Heart left ventricle (tissue), 16 donors: ENCODE measurements at regions not wholly inside any gene's neighbourhood (a gene's known extent, or its start where the extent isn't known, plus 50 kb on each side); places are given as distances from the start of the nearest gene placed in this dataset.

ENCODE experiments used
- ATAC-seq, 4 donors: fragments of 200-7000 bp; cut with Tn5 transposase; one replicate each; pipeline ENCODE4 v1.9.1; 2020 to 2022; ENCODE audit warnings: moderate library complexity in 4 of 4, mild to moderate bottlenecking in 3 of 4, moderate number of reproducible peaks in 1 of 4
- DNase-seq, 5 donors: peaks; one replicate each; pipeline ENCODE4 v3.0.0-alpha.2; 2020
- H3K27ac ChIP-seq, 12 donors: fragments of 200-600 bp; sonication (generic) in 4 of 12; one replicate each; pipeline versions ENCODE4 v1.5.0 to v1.8.0; 2016 to 2022; ENCODE audit warnings: mild to moderate bottlenecking in 2 of 12
- H3K27me3 ChIP-seq, 9 donors: fragments of 200-600 bp; sonication (generic) in 2 of 9; one replicate each; pipeline versions ENCODE4 v1.5.1 to v1.8.0; 2016 to 2022; ENCODE audit warnings: mild to moderate bottlenecking in 3 of 9
- H3K36me3 ChIP-seq, 9 donors: fragments of 200-600 bp; sonication (generic) in 2 of 9; one replicate each; pipeline versions ENCODE4 v1.5.0 to v1.8.0; 2018 to 2022; ENCODE audit warnings: mild to moderate bottlenecking in 2 of 9
- H3K4me1 ChIP-seq, 12 donors: fragments of 200-600 bp; sonication (generic) in 4 of 12; one replicate each; pipeline versions ENCODE4 v1.5.0 to v1.8.0; 2016 to 2022; ENCODE audit warnings: mild to moderate bottlenecking in 3 of 12
- H3K4me3 ChIP-seq, 12 donors: fragments of 200-600 bp; sonication (generic) in 4 of 12; one replicate each; pipeline versions ENCODE4 v1.5.0 to v1.8.0; 2017 to 2022; ENCODE audit warnings: mild to moderate bottlenecking in 9 of 12, moderate library complexity in 4 of 12
- H3K9me3 ChIP-seq, 12 donors: fragments of 200-600 bp; sonication (generic) in 4 of 12; one replicate each; pipeline versions ENCODE4 v1.5.0 to v1.8.0; 2016 to 2022; ENCODE audit warnings: mild to moderate bottlenecking in 1 of 12
- CTCF ChIP-seq, 12 donors: fragments of 200-600 bp; sonication (generic) in 4 of 12; IDR thresholded peaks; one replicate each; pipeline versions ENCODE4 v1.5.0 to v1.8.0; 2018 to 2022; ENCODE audit warnings: antibody characterized with exemption in 12 of 12, mild to moderate bottlenecking in 5 of 12
- POLR2A ChIP-seq, 2 donors: fragments of 450-650 bp; IDR thresholded peaks; one replicate each; pipeline ENCODE4 v1.6.1; 2017; ENCODE audit warnings: antibody characterized with exemption in 2 of 2, mild to moderate bottlenecking in 2 of 2, moderate library complexity in 2 of 2
- WGBS, 4 donors: extraction: QIAGEN DNeasy Blood & Tissue Kit in 2 of 4; methylation state at CpG; one replicate each; pipeline versions ENCODE4 v1.1.5 to v1.1.7; 2013 to 2018; 5-methylcytosine and 5-hydroxymethylcytosine counted together
- intact Hi-C, 10 donors: fragments of 100-400 bp; cut with DNase I; formaldehyde crosslinking; loops; one replicate each; pipeline versions ENCODE4 v1.11.1 to v1.14.2; 2022
- donor health status: ischemic (EF 13 %, LVEDD 7.1; RV severe dilation, severe dysfunction).
- donor health status: healthy with polysubstance abuse.
- donor health status: DM: no; HTN: yes; CAD: no.
- donor health status: DM: no; HTN: no; CAD: no.
- donor health status: ischemic (EF 25% LVEDD 6.9; RV normal size, moderate dysfunction).
- donor health status: ischemic (EF 25% LVEDD 5.7; RV mildly dilated, moderate dysfunction).
- donor health status: healthy.
- donor health status: DM: yes; HTN: yes; CAD: no.
- donor health status: ischemic (EF 35%, LVEDD 5.7; RV mildly dilated, moderate dysfunction).
- donor health status: nonischemic (EF 11% LVEDD 7.7; RV severe dilation, severe dysfunction).
- donor health status: DM: yes; HTN: yes; CAD: no.
- donor health status: PGD.
- donor health status: ischemic (EF 29% LVEDD 5.4; RV normal size, mild dysfunction).
- donor health status: nonischemic (EF 23%, LVEDD 6.1; RV moderate dilation, normal function).

- 84 to 96% (median 93%) methylated on average over 6 to 8 of the region's 8 CpGs for WGBS, 4 donors
- no peaks in the 10 kb centered on the region for H3K36me3 ChIP-seq
- ATAC-seq = no peak
- intact Hi-C loops = no loop called here
- no peak overlapping the region for H3K27ac ChIP-seq
- no peak overlapping the region for H3K4me3 ChIP-seq
- DNase-seq = no peak
- H3K27me3 ChIP-seq = no peaks in the 10 kb centered on the region
- TF ChIP-seq CTCF (IDR thresholded peaks at IDR 0.05) (no peak), POLR2A (IDR thresholded peaks at IDR 0.05) (no peak)
- H3K4me1 ChIP-seq = no peaks in the 10 kb centered on the region
- H3K9me3 ChIP-seq = no peaks in the 10 kb centered on the region
Observed at GRCh38 chr13:99646866-99647595, 145.8 kb downstream of the TM9SF2 start.

- no peak overlapping the region for H3K27ac ChIP-seq
Observed at GRCh38 chr13:99642841-99643240, 141.6 kb downstream of the TM9SF2 start.

GRCh38 chr13:99642006-99642405 lies 140.7 kb downstream of the TM9SF2 start:
- no peak for TF ChIP-seq POLR2A (IDR thresholded peaks at IDR 0.05)
- no peaks in the 10 kb centered on the region for H3K27me3 ChIP-seq
- DNase-seq = no peak

More at GRCh38 chr13:99642841-99643240, 141.6 kb downstream of the TM9SF2 start:
- ATAC-seq (no peak), DNase-seq (no peak)
- TF ChIP-seq POLR2A (IDR thresholded peaks at IDR 0.05) (no peak), CTCF (IDR thresholded peaks at IDR 0.05) (no peak)
- Histone ChIP-seq H3K9me3 (no peaks in the 10 kb centered on the region), H3K27me3 (no peaks in the 10 kb centered on the region), H3K36me3 (no peaks in the 10 kb centered on the region), H3K4me3 (no peak overlapping the region), H3K4me1 (no peaks in the 10 kb centered on the region)
- 96 to 99% (median 98%) methylated on average over 3 of the region's 3 CpGs for WGBS, 4 donors
- intact Hi-C loops = no loop called here

GRCh38 chr13:99640260-99640659 lies 139.0 kb downstream of the TM9SF2 start:
- ATAC-seq (no peak), DNase-seq (no peak)
- no peak for TF ChIP-seq CTCF (IDR thresholded peaks at IDR 0.05)
- TF ChIP-seq POLR2A (IDR thresholded peaks at IDR 0.05) = no peak
- no peak overlapping the region for H3K27ac ChIP-seq
- no peaks in the 10 kb centered on the region for H3K36me3 ChIP-seq
- no peaks in the 10 kb centered on the region for H3K27me3 ChIP-seq
- H3K4me3 ChIP-seq = no peak overlapping the region
- intact Hi-C loops = no loop called here
- H3K4me1 ChIP-seq = no peaks in the 10 kb centered on the region
- H3K9me3 ChIP-seq = no peaks in the 10 kb centered on the region
- WGBS, 4 donors = 54 to 68% (median 61%) methylated on average over 3 of the region's 3 CpGs

More at GRCh38 chr13:99642006-99642405, 140.7 kb downstream of the TM9SF2 start:
- intact Hi-C loops = no loop called here
- whole genome bisulfite sequencing, 4 donors = 90 to 95% (median 92%) methylated on average over 4 of the region's 4 CpGs
- ATAC-seq = no peak
- Histone ChIP-seq H3K4me3 (no peak overlapping the region), H3K4me1 (no peaks in the 10 kb centered on the region), H3K36me3 (no peaks in the 10 kb centered on the region), H3K27ac (no peak overlapping the region), H3K9me3 (no peaks in the 10 kb centered on the region)

- H3K4me3 ChIP-seq = no peak overlapping the region
- no peak overlapping the region for H3K27ac ChIP-seq
- H3K9me3 ChIP-seq = no peaks in the 10 kb centered on the region
- no peaks in the 10 kb centered on the region for H3K4me1 ChIP-seq
- DNase-seq (no peak), ATAC-seq (no peak)
- 90 to 93% (median 91%) methylated on average over 4 of the region's 4 CpGs for WGBS, 4 donors
- intact Hi-C loops = no loop called here
- TF ChIP-seq CTCF (IDR thresholded peaks at IDR 0.05) = no peak
- TF ChIP-seq POLR2A (IDR thresholded peaks at IDR 0.05) = no peak
- no peaks in the 10 kb centered on the region for H3K27me3 ChIP-seq
- no peaks in the 10 kb centered on the region for H3K36me3 ChIP-seq
Observed at GRCh38 chr13:99639126-99639525, 137.9 kb downstream of the TM9SF2 start.
